ENCODE measurements at regions not wholly inside any gene's neighbourhood (a gene's known extent, or its start where the extent isn't known, plus 50 kb on each side); places are given as distances from the start of the nearest gene placed in this dataset.

DNA sequence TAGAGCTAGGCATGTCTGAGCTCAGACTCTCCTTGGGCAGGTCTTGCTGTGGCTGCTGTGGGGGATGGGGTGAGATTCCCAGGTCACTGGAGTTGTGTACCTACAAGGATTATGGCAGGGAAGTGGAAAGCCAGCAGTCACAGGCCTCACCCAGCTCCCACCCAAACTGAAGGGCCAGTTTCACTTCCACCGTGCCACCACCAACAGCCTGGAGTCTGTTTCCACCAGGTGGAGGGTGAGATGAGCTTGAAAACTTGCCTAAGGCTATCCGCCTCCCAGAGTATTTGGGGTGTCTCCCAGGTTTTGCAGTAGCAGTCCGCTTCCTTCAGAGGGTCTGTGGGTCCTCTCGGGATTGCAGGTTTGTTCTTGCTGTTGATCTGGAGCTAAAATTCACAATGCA lies 327.7 kb downstream of the PTPRC start:
- intact Hi-C loops (cut with DNase I) = no loop called here
- no peaks in the 10 kb centered on the region for H3K4me1 ChIP-seq
- no peaks in the 10 kb centered on the region for H3K36me3 ChIP-seq
- DNase-seq (no peak), ATAC-seq (no peak)
- no peak overlapping the region for H3K4me3 ChIP-seq
- TF ChIP-seq, protein P1, sequence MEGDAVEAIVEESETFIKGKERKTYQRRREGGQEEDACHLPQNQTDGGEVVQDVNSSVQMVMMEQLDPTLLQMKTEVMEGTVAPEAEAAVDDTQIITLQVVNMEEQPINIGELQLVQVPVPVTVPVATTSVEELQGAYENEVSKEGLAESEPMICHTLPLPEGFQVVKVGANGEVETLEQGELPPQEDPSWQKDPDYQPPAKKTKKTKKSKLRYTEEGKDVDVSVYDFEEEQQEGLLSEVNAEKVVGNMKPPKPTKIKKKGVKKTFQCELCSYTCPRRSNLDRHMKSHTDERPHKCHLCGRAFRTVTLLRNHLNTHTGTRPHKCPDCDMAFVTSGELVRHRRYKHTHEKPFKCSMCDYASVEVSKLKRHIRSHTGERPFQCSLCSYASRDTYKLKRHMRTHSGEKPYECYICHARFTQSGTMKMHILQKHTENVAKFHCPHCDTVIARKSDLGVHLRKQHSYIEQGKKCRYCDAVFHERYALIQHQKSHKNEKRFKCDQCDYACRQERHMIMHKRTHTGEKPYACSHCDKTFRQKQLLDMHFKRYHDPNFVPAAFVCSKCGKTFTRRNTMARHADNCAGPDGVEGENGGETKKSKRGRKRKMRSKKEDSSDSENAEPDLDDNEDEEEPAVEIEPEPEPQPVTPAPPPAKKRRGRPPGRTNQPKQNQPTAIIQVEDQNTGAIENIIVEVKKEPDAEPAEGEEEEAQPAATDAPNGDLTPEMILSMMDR (IDR thresholded peaks at IDR 0.05) = no peak
- H3K9me3 ChIP-seq = no peaks in the 10 kb centered on the region
- no peaks in the 10 kb centered on the region for H3K27me3 ChIP-seq
- H3K27ac ChIP-seq = no peak overlapping the region

DNA sequence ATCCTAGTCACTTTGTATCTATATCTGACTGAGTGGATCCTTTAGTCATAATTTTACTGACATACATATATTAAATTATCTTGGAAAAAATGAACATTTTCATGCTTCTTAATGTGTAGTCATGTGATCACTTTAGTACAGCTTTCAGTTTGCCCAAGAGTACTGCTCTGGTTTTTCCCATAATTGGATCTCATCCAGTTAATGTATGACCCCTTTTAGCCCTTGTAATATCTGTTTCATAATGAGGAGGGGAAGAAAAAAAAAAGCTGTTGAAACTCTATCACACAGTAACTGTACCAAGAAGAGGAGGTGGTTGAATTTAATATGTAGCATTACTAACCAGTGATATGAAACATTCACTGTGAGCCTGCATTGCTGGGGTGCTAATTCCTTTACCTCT lies 328.7 kb downstream of the PTPRC start:
- Histone ChIP-seq H3K9me3 (no peaks in the 10 kb centered on the region), H3K4me1 (no peaks in the 10 kb centered on the region), H3K4me3 (no peak overlapping the region), H3K27me3 (no peaks in the 10 kb centered on the region), H3K27ac (no peak overlapping the region), H3K36me3 (no peaks in the 10 kb centered on the region)
- TF ChIP-seq, protein P1 (IDR thresholded peaks at IDR 0.05) = no peak
- intact Hi-C loops (cut with DNase I) = no loop called here
- no peak for ATAC-seq
- DNase-seq = no peak

GRCh38 chr1:198968866-198969265 lies 330.0 kb downstream of the PTPRC start:
- Histone ChIP-seq H3K4me3 (no peak overlapping the region), H3K27ac (no peak overlapping the region), H3K27me3 (no peaks in the 10 kb centered on the region), H3K9me3 (no peaks in the 10 kb centered on the region), H3K36me3 (no peaks in the 10 kb centered on the region), H3K4me1 (no peaks in the 10 kb centered on the region)
- DNase-seq (no peak), ATAC-seq (no peak)
- TF ChIP-seq, protein P1 (IDR thresholded peaks at IDR 0.05) = no peak
- intact Hi-C loops (cut with DNase I) = no loop called here

GRCh38 chr1:198969981-198970380 lies 331.1 kb downstream of the PTPRC start:
- intact Hi-C loops (cut with DNase I) = no loop called here
- ATAC-seq (no peak), DNase-seq (no peak)
- Histone ChIP-seq H3K27me3 (no peaks in the 10 kb centered on the region), H3K36me3 (no peaks in the 10 kb centered on the region), H3K4me3 (no peak overlapping the region), H3K4me1 (no peaks in the 10 kb centered on the region), H3K27ac (no peak overlapping the region), H3K9me3 (no peaks in the 10 kb centered on the region)
- TF ChIP-seq, protein P1 (IDR thresholded peaks at IDR 0.05) = no peak

- ATAC-seq = peak; percentile 65
Observed at GRCh38 chr1:198970916-198971315, 332.1 kb downstream of the PTPRC start.

More at GRCh38 chr1:198970916-198971315, 332.1 kb downstream of the PTPRC start:
- H3K27ac ChIP-seq = no peak overlapping the region
- no peak for DNase-seq
- TF ChIP-seq, protein P1 (IDR thresholded peaks at IDR 0.05) = no peak
- H3K4me3 ChIP-seq = no peak overlapping the region
- no peaks in the 10 kb centered on the region for H3K9me3 ChIP-seq
- H3K36me3 ChIP-seq = no peaks in the 10 kb centered on the region
- no peaks in the 10 kb centered on the region for H3K27me3 ChIP-seq
- H3K4me1 ChIP-seq = no peaks in the 10 kb centered on the region
- intact Hi-C loops (cut with DNase I) = no loop called here

Data from upper lobe of right lung (tissue), 1 donor.